GM08714 (cell line): ENCODE measurements at regions not wholly inside any gene's neighbourhood (a gene's known extent, or its start where the extent isn't known, plus 50 kb on each side); places are given as distances from the start of the nearest gene placed in this dataset.

ENCODE experiments used
- H3K4me3 ChIP-seq: fragments of 200-500 bp; sonication (Bioruptor generic); 2 replicates; pipeline ENCODE4 v1.5.1; 2014; ENCODE audit warnings: mild to moderate bottlenecking, low read length, inconsistent platforms
- ZNF274 ChIP-seq: IDR thresholded peaks from 2 replicates; pipeline ENCODE4 v1.6.1; 2012; ENCODE audit warnings: mild to moderate bottlenecking, low read depth, low read length

- TF ChIP-seq ZNF274 = no peak
- H3K4me3 ChIP-seq = no peak overlapping the region
These were observed 128.5 kb downstream of the RHOU start for GRCh38 chr1:228863776-228864175.

DNA sequence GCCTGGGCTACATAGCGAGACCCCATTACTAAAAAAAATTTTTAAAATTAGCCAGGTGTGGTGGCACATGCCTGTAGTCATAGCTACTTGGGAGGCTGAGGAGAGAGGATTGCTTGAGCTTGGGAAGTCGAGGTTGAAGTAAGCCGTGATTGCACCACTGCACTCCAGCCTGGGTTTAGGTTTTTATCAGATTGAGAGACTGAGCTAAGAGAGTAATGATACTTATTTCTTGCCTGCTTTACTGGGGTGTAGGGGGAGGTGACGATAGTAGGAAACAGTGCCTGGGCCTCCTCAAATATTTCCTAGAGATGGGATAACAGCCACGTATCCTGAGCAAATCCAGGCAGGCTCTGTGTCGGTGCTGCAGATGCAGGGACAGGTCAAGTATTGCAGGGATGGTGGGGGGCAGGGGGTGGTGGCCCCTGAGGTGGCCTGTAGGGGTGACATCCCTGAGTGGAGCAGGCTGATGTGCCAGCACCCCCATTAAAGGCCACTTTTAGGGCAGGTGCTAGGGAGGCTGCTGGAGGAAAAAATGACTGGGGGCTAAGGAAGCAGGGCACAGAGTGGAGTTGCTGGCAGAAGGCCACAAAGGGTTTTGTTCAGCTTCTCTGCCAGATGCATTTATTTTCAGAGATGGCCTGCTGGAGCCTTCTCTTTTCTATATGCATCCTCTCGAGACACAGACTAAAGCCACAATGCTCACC lies 130.5 kb downstream of the RHOU start:
- no peak for TF ChIP-seq ZNF274
- H3K4me3 ChIP-seq = no peak overlapping the region

DNA sequence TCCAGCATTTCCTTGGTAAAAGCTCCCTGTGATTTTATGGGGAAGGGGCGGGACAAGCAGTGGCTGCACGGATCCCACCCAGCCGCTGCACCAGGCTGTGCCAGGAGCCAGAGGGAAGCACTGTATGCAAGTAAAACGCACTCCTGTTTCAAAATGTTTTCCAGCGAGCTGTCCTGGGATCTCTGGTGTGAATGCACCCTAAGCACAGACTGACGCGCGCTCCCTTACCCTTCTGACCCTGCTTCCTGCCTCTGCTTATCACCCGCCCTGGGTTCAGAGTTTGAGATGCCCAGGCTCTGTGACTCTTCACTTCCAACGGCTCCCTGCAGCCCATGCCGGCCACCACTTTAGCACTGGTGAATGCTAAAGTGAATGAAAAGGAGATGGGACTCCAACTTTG lies 131.2 kb downstream of the RHOU start:
- TF ChIP-seq ZNF274 = no peak
- H3K4me3 ChIP-seq = no peak overlapping the region

DNA sequence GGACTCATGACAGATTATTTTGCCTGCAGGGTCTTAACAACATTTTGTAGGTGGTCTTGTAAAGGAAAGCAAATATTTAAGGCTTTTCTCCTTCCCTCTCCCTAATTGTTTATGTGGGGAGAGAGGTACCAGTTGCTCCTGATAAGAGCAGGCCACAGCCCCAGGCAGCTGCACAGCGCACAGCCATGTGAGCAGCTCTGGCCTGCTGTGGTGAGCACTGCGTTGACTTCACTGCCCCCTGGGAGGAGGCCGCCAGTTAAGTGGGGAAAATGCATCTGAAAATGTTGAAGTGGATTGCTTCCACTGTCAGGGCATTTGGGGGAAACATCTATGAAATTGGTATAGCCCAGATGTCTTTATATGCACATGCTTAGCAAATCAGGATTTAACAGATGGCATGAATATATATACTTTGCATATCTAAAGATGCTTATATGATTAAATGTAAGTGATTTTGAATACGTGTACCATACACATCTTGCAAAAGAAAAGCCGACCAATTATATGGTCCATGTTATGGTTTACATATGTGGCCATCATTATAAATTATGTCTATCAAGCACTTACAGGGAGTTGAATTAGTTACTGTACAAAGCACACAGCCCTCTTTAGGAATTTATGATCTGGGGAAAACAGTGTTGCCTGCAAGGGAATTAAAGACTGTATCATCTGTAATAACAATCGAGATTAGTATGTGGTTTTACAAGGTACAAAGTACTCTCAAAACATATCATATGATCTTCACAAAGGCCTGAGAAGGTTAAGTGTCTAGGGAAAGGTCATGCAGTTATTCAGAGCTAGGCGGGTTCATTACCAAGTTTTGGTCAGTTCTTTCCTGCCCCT lies 132.1 kb downstream of the RHOU start:
- no peak overlapping the region for H3K4me3 ChIP-seq
- TF ChIP-seq ZNF274 = no peak

DNA sequence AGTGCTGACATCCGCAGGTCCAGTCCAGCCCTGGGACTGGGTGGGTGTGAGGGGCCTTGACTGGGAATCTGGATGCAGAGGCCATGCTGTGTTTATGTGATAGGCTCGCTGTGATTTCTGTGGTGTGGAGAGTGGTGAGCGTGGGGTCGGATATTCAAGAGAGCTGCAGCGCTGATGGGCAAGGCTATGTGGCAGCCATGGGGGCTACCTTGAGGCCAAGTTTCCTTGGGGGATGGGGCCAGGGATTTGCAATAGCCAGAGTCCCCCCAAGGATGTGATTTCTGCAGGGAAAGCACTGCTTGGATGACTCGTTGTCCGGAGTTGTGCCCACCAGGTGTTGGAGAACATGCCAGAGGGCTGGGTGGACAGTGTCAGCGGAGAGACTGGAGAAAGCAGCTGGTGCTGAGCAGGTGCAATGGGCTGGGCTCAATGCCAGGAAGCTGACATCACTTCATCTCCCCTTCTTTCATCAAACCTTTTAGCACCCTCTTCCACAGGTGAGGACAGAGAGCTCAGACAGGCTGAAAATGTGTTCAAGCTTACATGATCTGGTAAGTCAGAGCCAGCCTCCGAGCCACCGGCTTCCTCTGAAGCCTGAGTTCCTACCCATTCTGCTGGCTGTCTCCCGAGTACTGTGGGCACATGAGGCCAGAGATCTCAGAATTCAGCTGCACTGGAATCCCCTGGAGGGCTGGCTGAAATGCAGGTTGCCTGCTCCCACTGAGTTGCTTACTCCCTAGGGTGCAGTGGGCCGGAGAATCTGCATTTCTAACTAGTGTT lies 132.9 kb downstream of the RHOU start:
- TF ChIP-seq ZNF274 = no peak
- H3K4me3 ChIP-seq = no peak overlapping the region

DNA sequence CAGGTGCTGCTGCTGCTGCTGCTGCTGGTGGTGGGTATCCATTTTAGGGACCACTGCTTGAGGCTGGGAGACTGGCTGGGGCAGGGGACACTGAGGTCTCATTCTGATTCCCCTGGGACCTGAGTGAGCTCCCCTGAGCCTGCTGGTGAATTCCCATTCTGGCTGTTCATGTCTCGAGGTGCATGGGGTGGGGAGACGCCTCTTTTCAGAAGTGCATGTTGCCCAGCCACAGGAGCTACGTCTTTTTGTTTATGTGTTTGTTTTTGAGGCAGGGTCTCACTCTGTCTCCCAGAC lies 133.4 kb downstream of the RHOU start:
- no peak overlapping the region for H3K4me3 ChIP-seq
- TF ChIP-seq ZNF274 = no peak

- no peak for TF ChIP-seq ZNF274
These were observed 134.1 kb downstream of the RHOU start for GRCh38 chr1:228869312-228869824.

GRCh38 chr1:228870041-228870713 lies 134.9 kb downstream of the RHOU start:
- H3K4me3 ChIP-seq = no peak overlapping the region
- TF ChIP-seq ZNF274 = no peak

More at GRCh38 chr1:228869312-228869824, 134.1 kb downstream of the RHOU start:
- H3K4me3 ChIP-seq = no peak overlapping the region

DNA sequence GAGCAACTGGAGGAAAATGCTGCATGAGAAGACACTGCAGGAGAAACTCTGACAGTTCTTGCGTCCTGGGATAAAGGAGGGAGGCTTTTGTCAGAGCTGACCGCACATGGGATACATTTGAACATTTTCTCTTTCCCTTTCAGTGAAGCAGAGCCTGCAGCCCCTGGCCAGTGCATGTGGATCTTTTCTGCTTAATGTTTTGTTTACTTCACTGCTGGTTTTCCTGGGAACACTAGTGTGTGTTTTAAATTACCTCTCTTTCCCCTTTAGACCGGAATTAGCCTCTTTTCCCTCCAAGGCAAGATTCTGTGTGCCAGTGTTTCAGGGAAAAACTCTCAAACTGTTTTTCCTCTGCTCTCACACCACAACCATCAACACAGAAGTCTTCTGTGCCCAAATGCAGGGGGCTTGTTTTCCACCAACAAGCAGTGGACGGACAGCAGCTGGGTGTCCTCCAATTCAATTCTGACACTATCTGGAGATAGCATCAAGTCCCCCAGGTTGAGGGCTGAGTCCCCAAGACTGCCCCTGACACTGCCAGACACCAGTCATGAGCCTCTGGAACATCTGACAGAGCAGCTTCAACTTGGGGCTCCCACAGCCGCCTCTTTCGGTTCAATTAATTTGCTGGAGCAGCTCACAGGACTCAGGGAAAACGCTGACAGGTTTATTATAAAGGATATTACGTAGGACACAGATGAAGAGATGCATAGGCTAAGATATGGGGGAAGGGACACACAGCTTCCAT lies 136.2 kb downstream of the RHOU start:
- H3K4me3 ChIP-seq = no peak overlapping the region
- TF ChIP-seq ZNF274 = no peak

DNA sequence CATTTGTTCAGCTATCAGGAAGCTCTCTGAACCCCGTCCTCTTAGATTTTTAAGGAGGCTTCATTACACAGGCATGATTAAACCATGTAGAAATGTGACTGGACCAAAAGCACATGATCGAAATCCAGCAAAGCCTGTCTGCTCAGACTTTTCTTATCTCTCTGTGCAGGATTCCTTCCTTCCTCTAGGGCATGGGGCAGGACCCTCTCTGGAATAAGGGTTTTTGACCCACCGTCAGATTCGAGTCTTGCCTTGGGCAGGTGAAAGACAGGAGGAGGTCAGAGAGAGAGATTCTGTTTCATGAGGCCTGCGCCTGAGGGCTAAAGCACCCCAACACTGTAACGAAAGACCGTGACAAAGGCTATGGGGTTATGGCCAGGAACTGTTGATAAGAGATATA lies 136.8 kb downstream of the RHOU start:
- no peak for TF ChIP-seq ZNF274
- no peak overlapping the region for H3K4me3 ChIP-seq

DNA sequence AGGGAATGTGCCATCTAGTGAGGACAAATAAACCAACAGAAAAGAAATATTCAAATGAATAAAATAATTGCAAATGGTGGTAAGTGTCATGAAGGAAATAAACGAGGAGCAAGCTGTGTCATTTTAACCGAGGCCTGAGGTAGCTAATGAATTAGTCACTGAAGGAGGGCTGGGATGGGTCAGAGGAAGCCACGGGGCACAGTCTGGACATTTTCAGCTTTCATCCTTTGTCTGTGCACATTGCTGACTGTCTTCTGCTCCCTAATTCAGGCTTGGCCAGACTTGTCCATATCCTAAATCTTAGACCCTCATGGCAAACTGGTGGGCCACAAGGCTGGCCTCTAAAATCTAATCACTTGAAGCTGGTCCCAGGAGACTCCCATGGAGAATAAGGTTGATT lies 138.4 kb downstream of the RHOU start:
- no peak overlapping the region for H3K4me3 ChIP-seq
- no peak for TF ChIP-seq ZNF274

DNA sequence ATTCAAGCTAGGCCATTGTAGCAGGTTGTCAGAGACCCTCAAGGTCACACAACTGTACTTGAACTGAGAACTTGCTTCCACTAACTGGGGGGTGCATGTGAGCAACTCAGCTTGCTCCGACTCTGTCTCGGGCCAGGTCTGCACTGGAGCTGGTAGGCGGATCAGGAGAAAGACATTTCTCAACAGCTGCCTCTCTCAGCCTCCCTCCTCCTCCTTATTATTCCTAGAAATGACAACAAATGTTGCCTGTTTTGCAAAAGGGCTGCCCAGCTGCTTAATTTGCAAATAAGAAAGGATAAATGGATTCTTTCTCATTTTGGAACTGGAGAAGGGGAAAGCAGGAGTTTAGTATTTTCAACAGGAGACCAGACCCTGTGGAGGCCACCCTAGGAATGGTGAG lies 140.5 kb downstream of the RHOU start:
- no peak for TF ChIP-seq ZNF274
- H3K4me3 ChIP-seq = no peak overlapping the region

DNA sequence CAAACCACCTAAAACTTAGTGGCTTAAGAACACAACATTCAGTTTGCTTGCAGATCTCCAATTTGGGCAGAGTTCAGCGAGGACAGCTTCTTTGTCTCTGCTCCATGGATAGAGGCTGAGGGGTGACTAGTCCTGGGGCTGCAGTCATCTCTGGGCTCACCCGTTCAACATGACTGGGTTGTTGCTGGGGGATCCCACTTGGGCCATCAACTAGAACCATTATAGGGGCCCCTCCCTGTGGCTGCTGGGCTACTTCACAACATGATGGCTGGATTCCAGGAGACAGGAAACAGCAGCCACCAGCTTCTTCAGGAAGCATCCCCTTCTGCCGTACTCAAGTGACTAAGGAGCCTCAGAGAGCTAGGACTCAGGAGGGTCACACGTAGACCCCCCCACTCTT lies 140.9 kb downstream of the RHOU start:
- no peak for TF ChIP-seq ZNF274
- no peak overlapping the region for H3K4me3 ChIP-seq
